HEK293T (cell line): ENCODE measurements at regions not wholly inside any gene's neighbourhood (a gene's known extent, or its start where the extent isn't known, plus 50 kb on each side); places are given as distances from the start of the nearest gene placed in this dataset.
"Not testable (repeated sequence)": the region's sequence is repeated elsewhere in the genome, so short reads cannot be mapped to it uniquely, and the experiment has no call there.

Source experiments
- CTCF ChIA-PET: fragments of 350-600 bp; formaldehyde crosslinking; extraction: SDS; loops from one replicate; lab custom pipeline; 2021; ENCODE audit warnings: antibody characterized with exemption, inconsistent platforms; lab: Yijun Ruan, JAX
- POLR2A ChIA-PET: fragments of 350-600 bp; formaldehyde crosslinking; extraction: SDS; loops from one replicate; lab custom pipeline; 2020; ENCODE audit warnings: antibody characterized with exemption, inconsistent platforms; lab: Yijun Ruan, JAX
- DNase-seq: peaks from one replicate; pipeline ENCODE4 v3.0.0; 2012; ENCODE audit warnings: mixed read lengths; ENCODE audit errors: extremely low spot score
- ARNT ChIP-seq: fragments of 450-650 bp; IDR thresholded peaks from 2 replicates; pipeline ENCODE4 v1.6.1; 2017; ENCODE audit warnings: mild to moderate bottlenecking
- BHLHE40 ChIP-seq: fragments of 450-650 bp; IDR thresholded peaks from 2 replicates; pipeline ENCODE4 v1.6.1; 2016; ENCODE audit warnings: mild to moderate bottlenecking, moderate library complexity, borderline replicate concordance
- CTBP1 ChIP-seq: fragments of 450-650 bp; IDR thresholded peaks from 2 replicates; pipeline ENCODE4 v1.6.1; 2016; ENCODE audit warnings: borderline replicate concordance
- ELF4 ChIP-seq: fragments of 450-650 bp; IDR thresholded peaks from 2 replicates; pipeline ENCODE4 v1.6.1; 2017; ENCODE audit warnings: antibody characterized with exemption
- FOXA1 ChIP-seq: fragments of 450-650 bp; IDR thresholded peaks from 2 replicates; pipeline ENCODE4 v1.6.1; 2016; ENCODE audit warnings: mild to moderate bottlenecking
- FOXK2 ChIP-seq: fragments of 450-650 bp; IDR thresholded peaks from 2 replicates; pipeline ENCODE4 v1.6.1; 2016; ENCODE audit warnings: mild to moderate bottlenecking
- FOXM1 ChIP-seq: fragments of 450-650 bp; IDR thresholded peaks from 2 replicates; pipeline ENCODE4 v1.6.1; 2017; ENCODE audit warnings: mild to moderate bottlenecking, borderline replicate concordance
- HDGF ChIP-seq: fragments of 450-650 bp; IDR thresholded peaks from 2 replicates; pipeline ENCODE4 v1.6.1; 2017; ENCODE audit warnings: antibody characterized with exemption, borderline replicate concordance
- L3MBTL2 ChIP-seq: fragments of 450-650 bp; conservative IDR thresholded peaks from 2 replicates; pipeline ENCODE4 v1.6.1; 2016; ENCODE audit warnings: mild to moderate bottlenecking
- LEF1 ChIP-seq: fragments of 450-650 bp; IDR thresholded peaks from 2 replicates; pipeline ENCODE4 v1.6.1; 2017; ENCODE audit warnings: mild to moderate bottlenecking, borderline replicate concordance
- NFRKB ChIP-seq: fragments of 450-650 bp; IDR thresholded peaks from 2 replicates; pipeline ENCODE4 v1.6.1; 2016; ENCODE audit warnings: mild to moderate bottlenecking, moderate library complexity
- PKNOX1 ChIP-seq: fragments of 450-650 bp; IDR thresholded peaks from 2 replicates; pipeline ENCODE4 v1.6.1; 2016
- SP1 ChIP-seq: fragments of 450-650 bp; IDR thresholded peaks from 2 replicates; pipeline ENCODE4 v1.6.1; 2017
- SUZ12 ChIP-seq: fragments of 450-650 bp; IDR thresholded peaks from 2 replicates; pipeline ENCODE4 v1.6.1; 2016; ENCODE audit warnings: mild to moderate bottlenecking
- TARDBP ChIP-seq: fragments of 450-650 bp; IDR thresholded peaks from 2 replicates; pipeline ENCODE4 v1.6.1; 2016
- ZNF384 ChIP-seq: fragments of 450-650 bp; IDR thresholded peaks from 2 replicates; pipeline ENCODE4 v1.6.1; 2016

GRCh38 chr10:29709484-29710002 lies 74.8 kb upstream of the SVIL start:
- DNase-seq, result no peak
- ChIA-PET POLR2A (interaction anchor here (1.1 kb wide), 1 partner anchor 10 kb away, joined by 3 read pairs; no protein-coding TSS in a partner anchor), CTCF (interaction anchor here (0.7 kb wide), 1 partner anchor 442 kb away, joined by 5 read pairs; no protein-coding TSS in a partner anchor)
- TF ChIP-seq CTBP1 (no peak), TARDBP (no peak), HDGF (no peak), SUZ12 (no peak), BHLHE40 (no peak), PKNOX1 (no peak), ELF4 (no peak), FOXM1 (no peak), NFRKB (no peak), ARNT (no peak), ZNF384 (no peak), LEF1 (no peak)

- DNase-seq, result no peak
- TF ChIP-seq SP1, result no peak
- no peak for TF ChIP-seq HDGF
- TF ChIP-seq NFRKB, result no peak
- CTCF ChIA-PET, result no interaction called here
- POLR2A ChIA-PET, result no interaction called here
Measured at GRCh38 chr10:29703271-29703670, 68.5 kb upstream of the SVIL start.

- no peak for DNase-seq
- TF ChIP-seq L3MBTL2 (no peak), SP1 (no peak), FOXA1 (no peak), TARDBP (no peak), ARNT (no peak)
- POLR2A ChIA-PET, result no interaction called here
- CTCF ChIA-PET, result interaction anchor here (0.7 kb wide), 1 partner anchor 21 kb away, joined by 3 read pairs; no protein-coding TSS in a partner anchor
Measured at GRCh38 chr10:29702273-29703164, 67.7 kb upstream of the SVIL start.

GRCh38 chr10:29701306-29701705 lies 66.5 kb upstream of the SVIL start:
- CTCF ChIA-PET, result interaction anchor here (0.8 kb wide), 1 partner anchor 11 kb away, joined by 4 read pairs; no protein-coding TSS in a partner anchor
- POLR2A ChIA-PET, result no interaction called here
- DNase-seq, result no peak
- TF ChIP-seq L3MBTL2 (no peak), HDGF (no peak), TARDBP (no peak), BHLHE40 (no peak), FOXK2 (no peak), ELF4 (no peak), SUZ12 (no peak), NFRKB (no peak), ARNT (no peak), ZNF384 (no peak), FOXA1 (no peak), LEF1 (no peak)

GRCh38 chr10:29699621-29700020 lies 64.8 kb upstream of the SVIL start:
- TF ChIP-seq TARDBP, result no peak
- TF ChIP-seq FOXA1, result no peak
- no peak for TF ChIP-seq FOXM1
- TF ChIP-seq ELF4, result no peak
- TF ChIP-seq FOXK2, result no peak
- TF ChIP-seq HDGF, result no peak
- no peak for TF ChIP-seq CTBP1
- no peak for TF ChIP-seq SP1
- TF ChIP-seq ZNF384, result no peak
- TF ChIP-seq ARNT, result no peak
- no peak for TF ChIP-seq LEF1
- POLR2A ChIA-PET, result interaction anchor here (1.6 kb wide), 1 partner anchor 9 kb away, joined by 3 read pairs; no protein-coding TSS in a partner anchor
- CTCF ChIA-PET, result no interaction called here

GRCh38 chr10:29698773-29699490 lies 64.2 kb upstream of the SVIL start:
- CTCF ChIA-PET, result no interaction called here
- DNase-seq, result no peak

More at GRCh38 chr10:29699621-29700020, 64.8 kb upstream of the SVIL start:
- DNase-seq, result no peak

GRCh38 chr10:29696581-29696980 lies 61.8 kb upstream of the SVIL start:
- POLR2A ChIA-PET, CTCF ChIA-PET: not testable (repeated sequence)

More at GRCh38 chr10:29698773-29699490, 64.2 kb upstream of the SVIL start:
- POLR2A ChIA-PET, result interaction anchor here (1.6 kb wide), 1 partner anchor 10 kb away, joined by 3 read pairs; no protein-coding TSS in a partner anchor
- no peak for TF ChIP-seq LEF1

More at GRCh38 chr10:29696581-29696980, 61.8 kb upstream of the SVIL start:
- DNase-seq, result not testable (repeated sequence)
